ENCODE measurements at regions not wholly inside any gene's neighbourhood (a gene's known extent, or its start where the extent isn't known, plus 50 kb on each side); places are given as distances from the start of the nearest gene placed in this dataset.

DNA sequence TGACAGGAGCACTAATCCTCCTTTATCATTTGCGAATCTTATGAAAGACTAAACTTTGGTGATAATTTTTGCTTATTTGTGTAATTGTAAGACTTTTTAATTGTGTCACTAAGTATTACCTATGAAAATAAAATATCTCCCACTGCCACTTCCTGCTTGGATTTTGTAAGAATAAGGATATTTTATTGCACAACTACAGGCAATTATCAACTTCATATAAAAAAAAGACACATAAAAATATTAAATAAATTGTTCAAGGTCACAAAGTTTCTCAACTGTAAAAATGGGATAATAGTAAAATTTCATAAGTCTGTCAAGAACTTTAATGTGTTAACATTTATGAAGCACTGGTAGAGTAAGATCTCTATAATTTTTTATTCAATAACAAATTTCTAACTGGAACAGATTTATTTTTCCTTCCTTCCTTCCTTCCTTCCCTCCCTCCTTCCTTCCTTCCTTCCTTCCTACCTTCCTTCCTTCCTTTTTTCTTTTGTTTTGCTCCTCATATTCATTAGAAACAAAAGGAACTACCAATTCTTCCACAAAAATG, 527.6 kb upstream of the FAM47C start:
- no peaks in the 10 kb centered on the region for H3K4me1 ChIP-seq (ENCODE audit: control insufficient read depth in 1 of 2, insufficient read depth in 2 of 2, low read length in 2 of 2)
- no peak overlapping the region for H3K9ac ChIP-seq (ENCODE audit: low read length)
- no peak overlapping the region for H2BK120ac ChIP-seq (ENCODE audit: insufficient read depth, low read length, poor library complexity)
- no peak overlapping the region for H4K12ac ChIP-seq (ENCODE audit: low read depth, low read length)
- no peak overlapping the region for H3K4me2 ChIP-seq (ENCODE audit: low read length)
- DNase-seq = no peak
- no peak overlapping the region for H2AK5ac ChIP-seq (ENCODE audit: low read length)
- H4K8ac ChIP-seq (ENCODE audit: low read depth, low read length) = no peak overlapping the region
- no peak overlapping the region for H3K27ac ChIP-seq (ENCODE audit: low read depth, low read length)
- no peak overlapping the region for H2BK12ac ChIP-seq (ENCODE audit: low read length)
- H3K18ac ChIP-seq (ENCODE audit: low read length) = no peak overlapping the region
- no peaks in the 10 kb centered on the region for H3K79me1 ChIP-seq (ENCODE audit: low read length)
- WGBS (ENCODE audit: extremely low coverage, insufficient coverage, insufficient read length) = no CpG with 5 or more reads among the region's 1 CpG
- no peaks in the 10 kb centered on the region for H3K9me3 ChIP-seq (ENCODE audit: insufficient read depth, low read depth, low read length)
- H3K4me3 ChIP-seq (ENCODE audit: low read depth, low read length) = no peak overlapping the region
- no peaks in the 10 kb centered on the region for H3K36me3 ChIP-seq (ENCODE audit: control insufficient read depth in 1 of 2, insufficient read depth in 2 of 2, low read length in 2 of 2)
- H2AFZ ChIP-seq (ENCODE audit: insufficient read depth, low read length, poor library complexity) = no peak overlapping the region
- H3K27me3 ChIP-seq (ENCODE audit: insufficient read depth, low read length) = no peaks in the 10 kb centered on the region
- no peak overlapping the region for H3K23ac ChIP-seq (ENCODE audit: low read length)
- H4K91ac ChIP-seq (ENCODE audit: low read depth, low read length) = no peak overlapping the region
- no peak overlapping the region for H2BK5ac ChIP-seq (ENCODE audit: low read depth, low read length, poor library complexity)
- no peak overlapping the region for H3K4ac ChIP-seq (ENCODE audit: low read depth, low read length)
- no peak overlapping the region for H3K14ac ChIP-seq (ENCODE audit: low read length)
- H3K79me2 ChIP-seq (ENCODE audit: control insufficient read depth, insufficient read depth, low read length, poor library complexity) = no peaks in the 10 kb centered on the region

DNA sequence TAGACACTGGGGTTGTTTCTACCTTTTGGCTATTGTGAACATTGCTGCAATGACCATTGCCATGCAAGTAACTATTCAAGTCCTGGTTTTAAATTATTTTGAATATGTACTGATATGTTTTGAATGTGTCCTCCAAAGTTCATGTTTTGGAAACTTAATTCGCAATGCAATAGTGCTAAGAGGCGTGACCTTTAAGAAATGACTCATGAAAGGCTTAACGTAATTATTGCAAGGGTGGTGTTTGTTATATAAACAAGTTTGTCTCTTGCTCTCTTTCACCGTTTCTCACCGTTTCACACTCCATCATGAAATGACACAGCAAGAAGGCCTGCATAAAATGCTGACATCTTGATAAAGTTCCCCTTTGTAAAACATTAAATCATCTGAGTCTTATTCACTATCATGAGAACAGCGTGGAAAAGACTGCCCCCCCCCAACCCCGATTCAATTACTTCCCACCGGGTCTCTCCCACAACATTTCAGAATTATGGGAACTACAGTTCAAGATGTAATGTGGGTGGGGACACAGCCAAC, 506.9 kb upstream of the FAM47C start:
- no peak overlapping the region for H2BK120ac ChIP-seq (ENCODE audit: insufficient read depth, low read length, poor library complexity)
- no peak overlapping the region for H3K18ac ChIP-seq (ENCODE audit: low read length)
- no peak overlapping the region for H4K8ac ChIP-seq (ENCODE audit: low read depth, low read length)
- no peak overlapping the region for H4K91ac ChIP-seq (ENCODE audit: low read depth, low read length)
- H3K36me3 ChIP-seq (ENCODE audit: control insufficient read depth in 1 of 2, insufficient read depth in 2 of 2, low read length in 2 of 2) = no peaks in the 10 kb centered on the region
- no peak overlapping the region for H3K14ac ChIP-seq (ENCODE audit: low read length)
- no peaks in the 10 kb centered on the region for H3K9me3 ChIP-seq (ENCODE audit: insufficient read depth, low read depth, low read length)
- H2BK5ac ChIP-seq (ENCODE audit: low read depth, low read length, poor library complexity) = no peak overlapping the region
- H3K9ac ChIP-seq (ENCODE audit: low read length) = no peak overlapping the region
- no peaks in the 10 kb centered on the region for H3K79me1 ChIP-seq (ENCODE audit: low read length)
- no peak overlapping the region for H3K27ac ChIP-seq (ENCODE audit: low read depth, low read length)
- no peaks in the 10 kb centered on the region for H3K4me1 ChIP-seq (ENCODE audit: control insufficient read depth in 1 of 2, insufficient read depth in 2 of 2, low read length in 2 of 2)
- no CpG with 5 or more reads among the region's 8 CpGs for WGBS (ENCODE audit: extremely low coverage, insufficient coverage, insufficient read length)
- H3K79me2 ChIP-seq (ENCODE audit: control insufficient read depth, insufficient read depth, low read length, poor library complexity) = no peaks in the 10 kb centered on the region
- no peaks in the 10 kb centered on the region for H3K27me3 ChIP-seq (ENCODE audit: insufficient read depth, low read length)
- H2AFZ ChIP-seq (ENCODE audit: insufficient read depth, low read length, poor library complexity) = no peak overlapping the region
- no peak for DNase-seq
- no peak overlapping the region for H3K4me2 ChIP-seq (ENCODE audit: low read length)
- H4K12ac ChIP-seq (ENCODE audit: low read depth, low read length) = no peak overlapping the region
- H2AK5ac ChIP-seq (ENCODE audit: low read length) = no peak overlapping the region
- no peak overlapping the region for H3K4ac ChIP-seq (ENCODE audit: low read depth, low read length)
- H2BK12ac ChIP-seq (ENCODE audit: low read length) = no peak overlapping the region
- no peak overlapping the region for H3K23ac ChIP-seq (ENCODE audit: low read length)
- H3K4me3 ChIP-seq (ENCODE audit: low read depth, low read length) = no peak overlapping the region

DNA sequence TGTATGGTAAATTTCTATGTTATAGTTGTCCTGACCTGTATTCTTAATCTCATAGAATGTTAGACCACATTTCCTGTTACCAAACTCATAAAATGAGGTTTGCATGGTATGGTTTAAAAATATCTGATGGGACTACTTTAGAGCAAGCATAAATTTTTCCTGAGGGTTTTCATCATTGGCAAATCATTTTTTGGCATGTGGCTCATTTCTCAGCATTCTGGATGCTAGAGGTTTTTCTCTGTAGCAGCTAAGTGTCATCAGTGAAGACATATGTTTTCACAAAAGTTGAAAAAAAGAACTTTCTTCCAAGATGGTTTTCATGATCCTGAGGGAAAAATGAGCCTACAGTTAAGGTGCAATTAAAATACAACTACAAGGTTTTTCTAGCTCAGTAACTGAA, 503.5 kb upstream of the FAM47C start:
- no peak for DNase-seq

DNA sequence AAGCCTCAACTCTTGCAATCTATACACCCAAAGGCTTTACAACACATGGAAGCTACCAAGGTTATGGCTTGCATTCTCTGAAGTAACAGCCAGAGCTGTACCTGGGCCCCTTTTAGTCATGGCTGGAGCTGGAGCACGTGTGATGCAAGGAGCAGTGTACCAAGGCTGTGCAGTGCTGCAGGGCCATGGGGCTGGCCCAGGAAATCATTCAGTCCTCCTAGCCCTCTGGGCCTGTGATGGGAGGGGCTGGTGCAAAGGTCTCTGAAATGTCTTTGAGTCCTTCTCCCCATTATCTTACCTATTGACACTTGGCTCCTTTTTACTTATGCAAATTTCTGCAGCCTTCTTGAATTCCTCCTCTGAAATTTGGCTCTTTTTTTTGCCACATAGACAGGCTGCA, 500.1 kb upstream of the FAM47C start:
- Histone ChIP-seq H3K27ac (ENCODE audit: low read depth, low read length) (no peak overlapping the region), H2BK5ac (ENCODE audit: low read depth, low read length, poor library complexity) (no peak overlapping the region), H3K9ac (ENCODE audit: low read length) (no peak overlapping the region), H2BK120ac (ENCODE audit: insufficient read depth, low read length, poor library complexity) (no peak overlapping the region), H3K18ac (ENCODE audit: low read length) (no peak overlapping the region), H3K23ac (ENCODE audit: low read length) (no peak overlapping the region), H3K79me2 (ENCODE audit: control insufficient read depth, insufficient read depth, low read length, poor library complexity) (no peaks in the 10 kb centered on the region), H4K91ac (ENCODE audit: low read depth, low read length) (no peak overlapping the region), H3K36me3 (ENCODE audit: control insufficient read depth in 1 of 2, insufficient read depth in 2 of 2, low read length in 2 of 2) (no peaks in the 10 kb centered on the region), H3K27me3 (ENCODE audit: insufficient read depth, low read length) (no peaks in the 10 kb centered on the region), H3K79me1 (ENCODE audit: low read length) (no peaks in the 10 kb centered on the region), H3K4me3 (ENCODE audit: low read depth, low read length) (no peak overlapping the region), H3K4ac (ENCODE audit: low read depth, low read length) (no peak overlapping the region), H2BK12ac (ENCODE audit: low read length) (no peak overlapping the region), H4K12ac (ENCODE audit: low read depth, low read length) (no peak overlapping the region), H3K14ac (ENCODE audit: low read length) (no peak overlapping the region), H4K8ac (ENCODE audit: low read depth, low read length) (no peak overlapping the region), H2AK5ac (ENCODE audit: low read length) (no peak overlapping the region), H3K4me1 (ENCODE audit: control insufficient read depth in 1 of 2, insufficient read depth in 2 of 2, low read length in 2 of 2) (no peaks in the 10 kb centered on the region), H2AFZ (ENCODE audit: insufficient read depth, low read length, poor library complexity) (no peak overlapping the region), H3K4me2 (ENCODE audit: low read length) (no peak overlapping the region), H3K9me3 (ENCODE audit: insufficient read depth, low read depth, low read length) (peaks cover 2% of the 10 kb centered on the region)
- no peak for DNase-seq
- WGBS (ENCODE audit: extremely low coverage, insufficient coverage, insufficient read length) = no CpG with 5 or more reads among the region's 1 CpG

More for the DNA sequence above, 503.5 kb upstream of the FAM47C start:
- Histone ChIP-seq H2AK5ac (ENCODE audit: low read length) (no peak overlapping the region), H3K9me3 (ENCODE audit: insufficient read depth, low read depth, low read length) (peaks cover 2% of the 10 kb centered on the region), H3K18ac (ENCODE audit: low read length) (no peak overlapping the region), H3K23ac (ENCODE audit: low read length) (no peak overlapping the region), H3K36me3 (ENCODE audit: control insufficient read depth in 1 of 2, insufficient read depth in 2 of 2, low read length in 2 of 2) (no peaks in the 10 kb centered on the region), H4K8ac (ENCODE audit: low read depth, low read length) (no peak overlapping the region), H2BK120ac (ENCODE audit: insufficient read depth, low read length, poor library complexity) (no peak overlapping the region), H3K4me1 (ENCODE audit: control insufficient read depth in 1 of 2, insufficient read depth in 2 of 2, low read length in 2 of 2) (no peaks in the 10 kb centered on the region), H4K91ac (ENCODE audit: low read depth, low read length) (no peak overlapping the region), H3K27me3 (ENCODE audit: insufficient read depth, low read length) (no peaks in the 10 kb centered on the region), H4K12ac (ENCODE audit: low read depth, low read length) (no peak overlapping the region), H3K14ac (ENCODE audit: low read length) (no peak overlapping the region), H3K4ac (ENCODE audit: low read depth, low read length) (no peak overlapping the region), H3K79me2 (ENCODE audit: control insufficient read depth, insufficient read depth, low read length, poor library complexity) (no peaks in the 10 kb centered on the region), H3K9ac (ENCODE audit: low read length) (no peak overlapping the region), H2AFZ (ENCODE audit: insufficient read depth, low read length, poor library complexity) (no peak overlapping the region), H3K4me2 (ENCODE audit: low read length) (no peak overlapping the region), H2BK5ac (ENCODE audit: low read depth, low read length, poor library complexity) (no peak overlapping the region), H2BK12ac (ENCODE audit: low read length) (no peak overlapping the region), H3K79me1 (ENCODE audit: low read length) (no peaks in the 10 kb centered on the region), H3K4me3 (ENCODE audit: low read depth, low read length) (no peak overlapping the region), H3K27ac (ENCODE audit: low read depth, low read length) (no peak overlapping the region)

Data from trophoblast cell (in vitro differentiated cells and primary cell).